ENCODE measurements at regions not wholly inside any gene's neighbourhood (a gene's known extent, or its start where the extent isn't known, plus 50 kb on each side); places are given as distances from the start of the nearest gene placed in this dataset.

DNA sequence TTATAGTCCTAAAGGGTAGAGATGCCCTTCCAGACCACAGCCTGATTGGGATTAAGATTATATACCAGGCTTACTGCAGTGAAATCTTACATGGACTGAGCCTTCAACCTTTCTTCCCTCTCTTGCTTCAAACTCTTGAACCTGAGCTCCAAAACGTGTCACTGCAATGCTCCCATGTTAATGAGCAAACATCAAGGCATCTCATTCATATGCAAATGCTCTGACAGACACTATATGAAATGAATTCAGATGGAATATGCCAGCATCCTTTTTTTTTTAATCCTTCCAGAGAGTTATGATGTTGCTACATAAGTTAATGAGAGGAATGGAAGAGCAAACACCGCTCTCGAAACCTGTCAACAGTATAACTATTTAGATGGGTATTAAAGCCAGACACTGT lies 611.9 kb upstream of the CDH11 start:
- TF ChIP-seq, protein P1, sequence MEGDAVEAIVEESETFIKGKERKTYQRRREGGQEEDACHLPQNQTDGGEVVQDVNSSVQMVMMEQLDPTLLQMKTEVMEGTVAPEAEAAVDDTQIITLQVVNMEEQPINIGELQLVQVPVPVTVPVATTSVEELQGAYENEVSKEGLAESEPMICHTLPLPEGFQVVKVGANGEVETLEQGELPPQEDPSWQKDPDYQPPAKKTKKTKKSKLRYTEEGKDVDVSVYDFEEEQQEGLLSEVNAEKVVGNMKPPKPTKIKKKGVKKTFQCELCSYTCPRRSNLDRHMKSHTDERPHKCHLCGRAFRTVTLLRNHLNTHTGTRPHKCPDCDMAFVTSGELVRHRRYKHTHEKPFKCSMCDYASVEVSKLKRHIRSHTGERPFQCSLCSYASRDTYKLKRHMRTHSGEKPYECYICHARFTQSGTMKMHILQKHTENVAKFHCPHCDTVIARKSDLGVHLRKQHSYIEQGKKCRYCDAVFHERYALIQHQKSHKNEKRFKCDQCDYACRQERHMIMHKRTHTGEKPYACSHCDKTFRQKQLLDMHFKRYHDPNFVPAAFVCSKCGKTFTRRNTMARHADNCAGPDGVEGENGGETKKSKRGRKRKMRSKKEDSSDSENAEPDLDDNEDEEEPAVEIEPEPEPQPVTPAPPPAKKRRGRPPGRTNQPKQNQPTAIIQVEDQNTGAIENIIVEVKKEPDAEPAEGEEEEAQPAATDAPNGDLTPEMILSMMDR (IDR thresholded peaks at IDR 0.05; ENCODE audit: poor library complexity, severe bottlenecking): no peak
- Histone ChIP-seq H3K36me3 (ENCODE audit: low read depth) (no peaks in the 10 kb centered on the region), H3K27me3 (ENCODE audit: insufficient read depth, poor library complexity, severe bottlenecking) (no peaks in the 10 kb centered on the region), H3K4me1 (ENCODE audit: insufficient read depth, poor library complexity, severe bottlenecking) (peaks cover 4% of the 10 kb centered on the region), H3K27ac (ENCODE audit: poor library complexity, severe bottlenecking) (no peak overlapping the region), H3K9me3 (ENCODE audit: severe bottlenecking) (no peaks in the 10 kb centered on the region), H3K4me3 (ENCODE audit: severe bottlenecking) (no peak overlapping the region)
- ATAC-seq (ENCODE audit: low read depth): no peak
- DNase-seq (ENCODE audit: low spot score): no peak

DNA sequence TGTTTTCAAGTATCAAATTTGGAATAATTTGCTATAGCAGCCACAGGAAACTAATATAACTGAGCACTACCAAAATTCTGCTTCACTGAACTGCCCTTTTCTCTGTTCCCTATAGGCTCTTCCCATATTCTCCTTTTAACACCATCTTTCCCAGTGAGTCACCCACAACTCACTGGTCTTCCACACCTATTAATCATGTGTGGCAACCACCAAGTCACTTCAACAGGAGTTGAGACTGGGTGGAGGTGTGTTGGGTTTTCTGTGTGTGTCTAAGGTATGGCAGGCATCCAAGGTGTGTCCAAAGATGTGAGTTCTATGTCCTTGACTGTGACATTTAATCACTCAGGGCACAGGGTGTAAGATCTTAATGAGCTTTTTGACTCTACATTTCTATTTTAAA lies 610.0 kb upstream of the CDH11 start:
- Histone ChIP-seq H3K36me3 (ENCODE audit: low read depth) (no peaks in the 10 kb centered on the region), H3K4me3 (ENCODE audit: severe bottlenecking) (no peak overlapping the region), H3K9me3 (ENCODE audit: severe bottlenecking) (no peaks in the 10 kb centered on the region), H3K4me1 (ENCODE audit: insufficient read depth, poor library complexity, severe bottlenecking) (peaks cover 4% of the 10 kb centered on the region), H3K27ac (ENCODE audit: poor library complexity, severe bottlenecking) (no peak overlapping the region), H3K27me3 (ENCODE audit: insufficient read depth, poor library complexity, severe bottlenecking) (no peaks in the 10 kb centered on the region)
- ATAC-seq (ENCODE audit: low read depth): peak; percentile 94
- no peak for DNase-seq (ENCODE audit: low spot score)
- TF ChIP-seq, protein P1 (IDR thresholded peaks at IDR 0.05; ENCODE audit: poor library complexity, severe bottlenecking): no peak

DNA sequence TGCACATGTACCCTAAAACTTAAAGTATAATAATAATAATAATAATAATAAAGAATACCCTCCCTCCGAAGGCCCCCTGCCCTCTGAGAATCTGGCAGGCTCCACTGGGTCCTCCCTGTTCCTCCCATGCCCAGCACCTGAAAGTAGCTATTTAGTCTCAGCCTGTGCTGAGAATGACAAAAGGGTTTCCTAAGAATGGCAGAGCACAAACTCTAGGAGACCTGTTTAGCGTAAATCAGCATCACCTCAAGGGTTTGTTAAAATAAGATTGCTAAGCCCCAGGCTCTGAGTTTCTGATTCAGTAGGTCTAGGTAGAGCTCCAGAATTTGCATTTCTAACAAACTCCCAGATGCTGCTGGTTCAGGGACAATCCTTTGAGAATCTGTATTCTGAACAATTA lies 606.8 kb upstream of the CDH11 start:
- no peaks in the 10 kb centered on the region for H3K36me3 ChIP-seq (ENCODE audit: low read depth)
- ATAC-seq (ENCODE audit: low read depth) (no peak), DNase-seq (ENCODE audit: low spot score) (no peak)
- H3K27ac ChIP-seq (ENCODE audit: poor library complexity, severe bottlenecking): no peak overlapping the region
- no peaks in the 10 kb centered on the region for H3K9me3 ChIP-seq (ENCODE audit: severe bottlenecking)
- no peak overlapping the region for H3K4me3 ChIP-seq (ENCODE audit: severe bottlenecking)
- peaks cover 7% of the 10 kb centered on the region for H3K4me1 ChIP-seq (ENCODE audit: insufficient read depth, poor library complexity, severe bottlenecking)
- TF ChIP-seq, protein P1 (IDR thresholded peaks at IDR 0.05; ENCODE audit: poor library complexity, severe bottlenecking): no peak
- H3K27me3 ChIP-seq (ENCODE audit: insufficient read depth, poor library complexity, severe bottlenecking): no peaks in the 10 kb centered on the region

DNA sequence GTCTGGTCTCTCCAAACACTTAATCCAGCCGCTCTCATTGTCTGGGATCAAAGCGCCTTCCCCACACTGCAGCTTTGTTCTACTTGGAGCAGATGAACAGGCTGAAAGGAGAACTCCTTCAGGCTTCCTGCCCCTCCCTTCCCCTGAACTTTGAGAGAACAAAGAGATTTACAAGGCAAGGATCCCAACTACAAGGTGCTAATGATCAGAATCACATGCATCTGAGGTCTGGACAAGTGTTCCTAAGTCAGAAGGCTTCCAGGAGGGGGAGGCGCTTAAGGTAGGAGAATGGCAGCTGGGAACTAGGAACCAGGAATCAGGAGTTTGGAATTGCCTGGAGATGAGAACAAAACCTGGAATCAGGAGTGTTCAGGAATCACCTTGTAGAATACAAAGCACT lies 606.3 kb upstream of the CDH11 start:
- Histone ChIP-seq H3K27me3 (ENCODE audit: insufficient read depth, poor library complexity, severe bottlenecking) (no peaks in the 10 kb centered on the region), H3K27ac (ENCODE audit: poor library complexity, severe bottlenecking) (no peak overlapping the region), H3K4me1 (ENCODE audit: insufficient read depth, poor library complexity, severe bottlenecking) (peaks cover 7% of the 10 kb centered on the region), H3K36me3 (ENCODE audit: low read depth) (no peaks in the 10 kb centered on the region), H3K9me3 (ENCODE audit: severe bottlenecking) (no peaks in the 10 kb centered on the region), H3K4me3 (ENCODE audit: severe bottlenecking) (no peak overlapping the region)
- no peak for DNase-seq (ENCODE audit: low spot score)
- TF ChIP-seq, protein P1 (IDR thresholded peaks at IDR 0.05; ENCODE audit: poor library complexity, severe bottlenecking): no peak
- ATAC-seq (ENCODE audit: low read depth): no peak

DNA sequence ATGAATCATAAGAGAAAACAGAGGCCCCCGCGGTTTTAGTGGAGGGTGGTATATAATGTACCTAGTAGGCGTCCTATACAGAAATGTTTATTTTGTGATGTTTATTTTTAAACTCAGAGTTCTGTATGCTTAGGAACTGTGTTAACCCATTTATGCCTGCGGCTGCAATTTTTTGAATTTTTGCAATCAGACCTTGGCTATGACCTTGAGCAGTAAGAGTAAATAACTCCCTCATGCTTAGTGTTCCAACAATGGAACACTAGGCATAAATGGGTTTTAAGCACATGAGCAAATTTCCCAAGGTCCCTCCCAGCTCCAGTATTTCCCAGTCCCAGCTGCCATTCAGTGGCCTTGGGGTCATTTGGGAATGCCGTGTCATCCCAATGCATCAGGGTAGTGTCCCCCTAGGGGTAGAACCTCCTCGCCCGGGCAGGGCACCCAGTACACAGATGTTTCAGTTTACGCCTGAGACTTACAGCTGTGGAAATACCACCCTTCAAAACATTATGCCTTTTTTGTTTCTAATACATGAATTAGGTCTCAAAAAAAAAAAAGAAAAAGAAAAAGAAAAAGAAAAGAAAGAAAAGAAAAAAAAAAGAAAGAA lies 605.8 kb upstream of the CDH11 start:
- Histone ChIP-seq H3K9me3 (ENCODE audit: severe bottlenecking) (no peaks in the 10 kb centered on the region), H3K36me3 (ENCODE audit: low read depth) (no peaks in the 10 kb centered on the region), H3K27ac (ENCODE audit: poor library complexity, severe bottlenecking) (no peak overlapping the region), H3K27me3 (ENCODE audit: insufficient read depth, poor library complexity, severe bottlenecking) (no peaks in the 10 kb centered on the region), H3K4me3 (ENCODE audit: severe bottlenecking) (no peak overlapping the region), H3K4me1 (ENCODE audit: insufficient read depth, poor library complexity, severe bottlenecking) (peaks cover 7% of the 10 kb centered on the region)
- no peak for DNase-seq (ENCODE audit: low spot score)
- ATAC-seq (ENCODE audit: low read depth): no peak
- TF ChIP-seq, protein P1 (IDR thresholded peaks at IDR 0.05; ENCODE audit: poor library complexity, severe bottlenecking): no peak
